Suprapubic skin (tissue), 4 donors: ENCODE measurements at regions not wholly inside any gene's neighbourhood (a gene's known extent, or its start where the extent isn't known, plus 50 kb on each side); places are given as distances from the start of the nearest gene placed in this dataset.

Experiments
- DNase-seq, 2 donors: peaks; one replicate each; pipeline ENCODE4 v3.0.0-alpha.2; 2019; ENCODE audit warnings: low spot score in 2 of 2
- H3K27ac ChIP-seq: fragments of 200-600 bp; sonication (generic); one replicate; pipeline ENCODE4 v1.5.1; 2019
- H3K27me3 ChIP-seq: fragments of 200-600 bp; sonication (generic); one replicate; pipeline ENCODE4 v1.5.1; 2019
- H3K36me3 ChIP-seq: fragments of 200-600 bp; sonication (generic); one replicate; pipeline ENCODE4 v1.5.1; 2019
- H3K4me1 ChIP-seq: fragments of 200-600 bp; sonication (generic); one replicate; pipeline ENCODE4 v1.5.1; 2019
- H3K4me3 ChIP-seq: fragments of 200-600 bp; sonication (generic); one replicate; pipeline ENCODE4 v1.5.1; 2019; ENCODE audit warnings: mild to moderate bottlenecking
- H3K9me3 ChIP-seq: fragments of 200-600 bp; sonication (generic); one replicate; pipeline ENCODE4 v1.5.1; 2019
- EP300 ChIP-seq: sonication (generic); formaldehyde crosslinking; IDR thresholded peaks from one replicate; pipeline ENCODE4 v1.6.1; 2017; ENCODE audit warnings: antibody characterized with exemption
- POLR2A ChIP-seq, 2 donors: fragments of 450-650 bp; IDR thresholded peaks; one replicate each; pipeline ENCODE4 v1.6.1; 2017; ENCODE audit warnings: antibody characterized with exemption in 2 of 2, mild to moderate bottlenecking in 2 of 2, moderate library complexity in 2 of 2
- POLR2AphosphoS5 ChIP-seq, 3 donors: sonication (generic); formaldehyde crosslinking; IDR thresholded peaks; one replicate each; pipeline ENCODE4 v1.6.1; 2017; ENCODE audit warnings: antibody characterized with exemption in 3 of 3
- WGBS: methylation state at CpG from one replicate; pipeline ENCODE4 v1.1.5; 2018; 5-methylcytosine and 5-hydroxymethylcytosine counted together
- TF ChIP-seq, protein P1 (sequence below), 2 donors: fragments of 200-600 bp in 1 of 2; fragments of 450-650 bp in 1 of 2; sonication (generic) in 1 of 2; IDR thresholded peaks; one replicate each; pipeline ENCODE4 v1.5.1; 2016 to 2019; ENCODE audit warnings: antibody characterized with exemption in 2 of 2, mild to moderate bottlenecking in 1 of 2, moderate library complexity in 1 of 2

GRCh38 chr1:187504779-187505178 is 676.0 kb downstream of the PLA2G4A start:
- H3K4me1 ChIP-seq: no peaks in the 10 kb centered on the region

DNA sequence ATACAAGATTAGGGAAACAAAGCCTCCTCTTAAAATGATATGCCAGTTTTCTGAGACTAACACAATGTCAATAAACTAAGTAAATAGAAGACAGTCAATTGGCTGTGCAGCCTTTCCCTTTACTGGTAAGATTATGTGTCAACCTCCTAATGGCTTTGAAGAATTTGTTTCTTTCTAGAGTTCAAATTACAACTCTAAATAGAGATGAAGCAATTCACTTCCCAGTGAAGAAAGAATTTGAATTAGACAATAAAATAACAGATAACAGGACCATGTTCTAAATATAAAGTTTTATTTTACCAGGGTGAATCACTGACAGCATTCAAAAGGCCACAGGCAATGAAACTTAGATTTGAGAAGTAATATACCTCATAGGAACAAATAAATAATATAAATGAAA is 680.3 kb downstream of the PLA2G4A start:
- Histone ChIP-seq H3K27me3 (no peaks in the 10 kb centered on the region), H3K27ac (no peak overlapping the region), H3K4me3 (no peak overlapping the region), H3K4me1 (no peaks in the 10 kb centered on the region), H3K9me3 (no peaks in the 10 kb centered on the region), H3K36me3 (no peaks in the 10 kb centered on the region)
- no peak for TF ChIP-seq POLR2A (IDR thresholded peaks at IDR 0.05)
- TF ChIP-seq, protein P1, sequence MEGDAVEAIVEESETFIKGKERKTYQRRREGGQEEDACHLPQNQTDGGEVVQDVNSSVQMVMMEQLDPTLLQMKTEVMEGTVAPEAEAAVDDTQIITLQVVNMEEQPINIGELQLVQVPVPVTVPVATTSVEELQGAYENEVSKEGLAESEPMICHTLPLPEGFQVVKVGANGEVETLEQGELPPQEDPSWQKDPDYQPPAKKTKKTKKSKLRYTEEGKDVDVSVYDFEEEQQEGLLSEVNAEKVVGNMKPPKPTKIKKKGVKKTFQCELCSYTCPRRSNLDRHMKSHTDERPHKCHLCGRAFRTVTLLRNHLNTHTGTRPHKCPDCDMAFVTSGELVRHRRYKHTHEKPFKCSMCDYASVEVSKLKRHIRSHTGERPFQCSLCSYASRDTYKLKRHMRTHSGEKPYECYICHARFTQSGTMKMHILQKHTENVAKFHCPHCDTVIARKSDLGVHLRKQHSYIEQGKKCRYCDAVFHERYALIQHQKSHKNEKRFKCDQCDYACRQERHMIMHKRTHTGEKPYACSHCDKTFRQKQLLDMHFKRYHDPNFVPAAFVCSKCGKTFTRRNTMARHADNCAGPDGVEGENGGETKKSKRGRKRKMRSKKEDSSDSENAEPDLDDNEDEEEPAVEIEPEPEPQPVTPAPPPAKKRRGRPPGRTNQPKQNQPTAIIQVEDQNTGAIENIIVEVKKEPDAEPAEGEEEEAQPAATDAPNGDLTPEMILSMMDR (IDR thresholded peaks at IDR 0.05): no peak
- TF ChIP-seq EP300: no peak
- TF ChIP-seq POLR2AphosphoS5 (IDR thresholded peaks at IDR 0.05): no peak
- DNase-seq: no peak

More at GRCh38 chr1:187504779-187505178, 676.0 kb downstream of the PLA2G4A start:
- H3K4me3 ChIP-seq: no peak overlapping the region
- TF ChIP-seq POLR2AphosphoS5 (IDR thresholded peaks at IDR 0.05) (no peak), POLR2A (IDR thresholded peaks at IDR 0.05) (no peak), EP300 (no peak)
- TF ChIP-seq, protein P1 (IDR thresholded peaks at IDR 0.05): no peak
- H3K27me3 ChIP-seq: no peaks in the 10 kb centered on the region
- H3K36me3 ChIP-seq: no peaks in the 10 kb centered on the region
- DNase-seq: no peak
- no peak overlapping the region for H3K27ac ChIP-seq
- H3K9me3 ChIP-seq: no peaks in the 10 kb centered on the region

GRCh38 chr1:187513190-187513589 is 684.4 kb downstream of the PLA2G4A start:
- Histone ChIP-seq H3K4me3 (no peak overlapping the region), H3K4me1 (no peaks in the 10 kb centered on the region), H3K27me3 (no peaks in the 10 kb centered on the region), H3K36me3 (no peaks in the 10 kb centered on the region), H3K27ac (no peak overlapping the region), H3K9me3 (peaks cover 3% of the 10 kb centered on the region)
- WGBS: 85% methylated on average over 5 of the region's 5 CpGs
- no peak for DNase-seq
- TF ChIP-seq POLR2AphosphoS5 (IDR thresholded peaks at IDR 0.05) (no peak), POLR2A (IDR thresholded peaks at IDR 0.05) (no peak)

- WGBS: 90% methylated on average over 3 of the region's 3 CpGs
- Histone ChIP-seq H3K27ac (no peak overlapping the region), H3K36me3 (no peaks in the 10 kb centered on the region), H3K4me3 (no peak overlapping the region), H3K9me3 (peaks cover 3% of the 10 kb centered on the region), H3K4me1 (no peaks in the 10 kb centered on the region), H3K27me3 (no peaks in the 10 kb centered on the region)
- no peak for TF ChIP-seq POLR2A (IDR thresholded peaks at IDR 0.05)
- TF ChIP-seq, protein P1 (IDR thresholded peaks at IDR 0.05): no peak
- no peak for TF ChIP-seq EP300
- TF ChIP-seq POLR2AphosphoS5 (IDR thresholded peaks at IDR 0.05): no peak
- DNase-seq: no peak
Measured at GRCh38 chr1:187514110-187514509, 685.4 kb downstream of the PLA2G4A start.

- Histone ChIP-seq H3K36me3 (no peaks in the 10 kb centered on the region), H3K27ac (no peak overlapping the region), H3K4me3 (no peak overlapping the region), H3K4me1 (no peaks in the 10 kb centered on the region), H3K27me3 (no peaks in the 10 kb centered on the region), H3K9me3 (peaks cover 3% of the 10 kb centered on the region)
- no peak for DNase-seq
- WGBS: 72% methylated on average over 1 of the region's 1 CpG
- TF ChIP-seq, protein P1 (IDR thresholded peaks at IDR 0.05): no peak
- TF ChIP-seq POLR2AphosphoS5 (IDR thresholded peaks at IDR 0.05): no peak
- no peak for TF ChIP-seq POLR2A (IDR thresholded peaks at IDR 0.05)
- TF ChIP-seq EP300: no peak
Measured at GRCh38 chr1:187516874-187517273, 688.1 kb downstream of the PLA2G4A start.

DNA sequence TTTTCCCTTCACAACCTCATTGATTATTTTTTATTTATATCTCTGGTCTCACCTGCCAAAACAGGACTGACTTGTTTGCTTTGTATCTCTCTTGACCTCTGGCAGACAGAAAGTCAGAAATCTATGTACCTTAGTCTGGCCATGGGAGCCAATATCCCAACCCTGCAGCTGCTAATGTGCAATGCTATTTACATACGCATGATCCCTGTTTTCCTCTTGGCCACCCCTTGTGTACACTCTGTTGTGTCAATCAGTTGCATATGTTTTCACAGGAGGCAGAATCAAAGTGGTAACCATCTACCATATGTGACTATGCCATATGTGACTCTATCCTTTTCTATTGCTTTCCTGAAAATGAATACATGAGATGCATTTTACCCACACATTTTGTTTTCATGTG is 688.8 kb downstream of the PLA2G4A start:
- Histone ChIP-seq H3K27ac (no peak overlapping the region), H3K4me3 (no peak overlapping the region), H3K36me3 (no peaks in the 10 kb centered on the region), H3K27me3 (no peaks in the 10 kb centered on the region), H3K4me1 (no peaks in the 10 kb centered on the region), H3K9me3 (peaks cover 3% of the 10 kb centered on the region)
- no peak for DNase-seq
- no peak for TF ChIP-seq POLR2AphosphoS5 (IDR thresholded peaks at IDR 0.05)
- no peak for TF ChIP-seq POLR2A (IDR thresholded peaks at IDR 0.05)
- no peak for TF ChIP-seq EP300
- WGBS: 85% methylated on average over 1 of the region's 1 CpG
